HUES48 (cell line): ENCODE measurements at regions not wholly inside any gene's neighbourhood (a gene's known extent, or its start where the extent isn't known, plus 50 kb on each side); places are given as distances from the start of the nearest gene placed in this dataset.
"Not testable (repeated sequence)": the region's sequence is repeated elsewhere in the genome, so short reads cannot be mapped to it uniquely, and the experiment has no call there.

Source experiments
- H3K27ac ChIP-seq: one replicate; pipeline ENCODE4 v1.7.0; 2013; ENCODE audit warnings: low read depth, low read length, inconsistent platforms
- H3K27me3 ChIP-seq: 2 replicates; pipeline ENCODE4 v1.6.1; 2013; ENCODE audit warnings: mild to moderate bottlenecking, low read length; ENCODE audit not compliant: control insufficient read depth, insufficient read depth
- H3K36me3 ChIP-seq: 2 replicates; pipeline ENCODE4 v1.6.1; 2013; ENCODE audit warnings: low read length; ENCODE audit not compliant: control insufficient read depth, insufficient read depth
- H3K4me1 ChIP-seq: 2 replicates; pipeline ENCODE4 v1.6.1; 2013; ENCODE audit warnings: mild to moderate bottlenecking, low read length; ENCODE audit not compliant: control insufficient read depth, insufficient read depth
- H3K4me3 ChIP-seq: 2 replicates; pipeline ENCODE4 v1.5.1; 2013; ENCODE audit warnings: mild to moderate bottlenecking, low read depth, low read length
- H3K9ac ChIP-seq: 2 replicates; pipeline ENCODE4 v1.6.1; 2013; ENCODE audit warnings: mild to moderate bottlenecking, low read depth, low read length, moderate library complexity
- H3K9me3 ChIP-seq: 2 replicates; pipeline ENCODE4 v1.6.1; 2013; ENCODE audit warnings: low read length; ENCODE audit not compliant: control insufficient read depth, insufficient read depth

DNA sequence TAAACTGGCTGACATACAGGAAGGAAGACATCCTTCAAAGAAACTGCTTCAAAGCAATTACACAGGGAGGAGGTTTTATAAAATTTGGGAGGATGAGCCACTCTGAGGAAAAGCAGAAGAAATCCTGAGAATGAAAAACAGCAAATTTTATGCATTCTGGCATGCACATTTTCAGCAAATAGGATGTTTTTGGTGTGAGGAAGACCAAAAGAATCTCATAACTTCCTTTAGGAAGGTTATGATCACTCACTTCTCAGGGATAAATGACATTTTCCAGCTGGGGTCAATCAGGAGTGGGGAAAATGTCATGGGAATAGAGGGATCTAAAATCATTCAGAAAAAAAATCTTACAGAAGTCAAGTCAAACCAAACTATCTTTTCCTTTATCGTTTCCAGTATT, 371.7 kb upstream of the CNTN6 start:
- no peak overlapping the region for H3K9ac ChIP-seq
- 0 out of 2 replicates have a peak, but pooled peaks cover 3% of the 10 kb centered on the region for H3K4me1 ChIP-seq
- no peaks in the 10 kb centered on the region for H3K36me3 ChIP-seq
- no peak overlapping the region for H3K27ac ChIP-seq
- no peak overlapping the region for H3K4me3 ChIP-seq
- no peaks in the 10 kb centered on the region for H3K9me3 ChIP-seq
- H3K27me3 ChIP-seq = no peaks in the 10 kb centered on the region

- Histone ChIP-seq H3K36me3 (no peaks in the 10 kb centered on the region), H3K9me3 (no peaks in the 10 kb centered on the region), H3K9ac (no peak overlapping the region), H3K4me1 (no peaks in the 10 kb centered on the region), H3K27me3 (no peaks in the 10 kb centered on the region), H3K4me3 (no peak overlapping the region), H3K27ac (no peak overlapping the region)
These were observed 360.4 kb upstream of the CNTN6 start for GRCh38 chr3:732326-732928.

- Histone ChIP-seq H3K4me1 (no peaks in the 10 kb centered on the region), H3K27ac (no peak overlapping the region), H3K9me3 (no peaks in the 10 kb centered on the region), H3K27me3 (no peaks in the 10 kb centered on the region), H3K4me3 (no peak overlapping the region), H3K9ac (no peak overlapping the region), H3K36me3 (no peaks in the 10 kb centered on the region)
These were observed 359.5 kb upstream of the CNTN6 start for GRCh38 chr3:733313-733712.

DNA sequence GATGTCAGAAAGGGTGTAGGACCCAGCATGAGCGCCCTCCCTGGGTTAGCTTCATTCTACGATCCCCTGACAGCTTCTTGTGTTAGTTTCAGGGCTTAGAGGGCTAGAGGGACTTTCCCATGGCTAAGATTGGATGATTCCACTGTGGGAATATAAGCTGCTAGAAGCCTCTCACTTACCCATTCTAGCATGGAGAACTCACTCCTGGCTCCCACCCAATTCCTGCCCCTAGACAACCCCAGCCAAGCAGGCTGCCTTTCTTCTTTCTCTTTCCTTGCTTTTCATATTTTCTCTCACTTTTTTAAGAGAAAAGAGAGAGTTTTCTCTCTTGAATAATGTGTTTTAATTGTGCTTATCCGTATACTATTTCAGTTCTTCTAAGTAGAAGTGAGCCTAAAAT, 335.1 kb upstream of the CNTN6 start:
- H3K9ac ChIP-seq = no peak overlapping the region
- H3K36me3 ChIP-seq = no peaks in the 10 kb centered on the region
- no peak overlapping the region for H3K4me3 ChIP-seq
- no peaks in the 10 kb centered on the region for H3K27me3 ChIP-seq
- no peaks in the 10 kb centered on the region for H3K9me3 ChIP-seq
- no peak overlapping the region for H3K27ac ChIP-seq
- H3K4me1 ChIP-seq = no peaks in the 10 kb centered on the region

DNA sequence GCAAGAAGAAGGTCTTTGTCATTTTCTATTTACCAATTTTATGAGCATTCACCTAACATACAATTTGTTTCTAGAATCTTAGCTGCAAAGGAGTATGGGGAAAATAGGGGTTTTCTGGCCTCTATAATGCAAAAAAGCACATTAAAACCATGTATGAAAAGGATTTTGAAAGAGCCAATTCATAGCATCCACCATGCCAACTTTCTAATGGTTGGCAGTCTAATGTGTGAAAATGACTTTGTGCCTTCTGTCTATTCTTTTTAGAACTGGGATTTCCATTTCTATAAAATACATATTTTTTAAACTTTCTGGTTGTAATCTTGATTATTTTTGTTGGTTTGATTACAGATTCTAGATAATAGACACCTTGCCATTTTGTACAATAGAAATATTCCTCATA, 333.7 kb upstream of the CNTN6 start:
- Histone ChIP-seq H3K27ac (no peak overlapping the region), H3K27me3 (no peaks in the 10 kb centered on the region), H3K36me3 (no peaks in the 10 kb centered on the region), H3K9ac (no peak overlapping the region), H3K9me3 (no peaks in the 10 kb centered on the region), H3K4me3 (no peak overlapping the region), H3K4me1 (no peaks in the 10 kb centered on the region)

GRCh38 chr3:773433-773832, 319.4 kb upstream of the CNTN6 start:
- not testable (repeated sequence) for H3K9ac ChIP-seq, H3K27me3 ChIP-seq, H3K9me3 ChIP-seq, H3K36me3 ChIP-seq, H3K27ac ChIP-seq, H3K4me3 ChIP-seq, H3K4me1 ChIP-seq

DNA sequence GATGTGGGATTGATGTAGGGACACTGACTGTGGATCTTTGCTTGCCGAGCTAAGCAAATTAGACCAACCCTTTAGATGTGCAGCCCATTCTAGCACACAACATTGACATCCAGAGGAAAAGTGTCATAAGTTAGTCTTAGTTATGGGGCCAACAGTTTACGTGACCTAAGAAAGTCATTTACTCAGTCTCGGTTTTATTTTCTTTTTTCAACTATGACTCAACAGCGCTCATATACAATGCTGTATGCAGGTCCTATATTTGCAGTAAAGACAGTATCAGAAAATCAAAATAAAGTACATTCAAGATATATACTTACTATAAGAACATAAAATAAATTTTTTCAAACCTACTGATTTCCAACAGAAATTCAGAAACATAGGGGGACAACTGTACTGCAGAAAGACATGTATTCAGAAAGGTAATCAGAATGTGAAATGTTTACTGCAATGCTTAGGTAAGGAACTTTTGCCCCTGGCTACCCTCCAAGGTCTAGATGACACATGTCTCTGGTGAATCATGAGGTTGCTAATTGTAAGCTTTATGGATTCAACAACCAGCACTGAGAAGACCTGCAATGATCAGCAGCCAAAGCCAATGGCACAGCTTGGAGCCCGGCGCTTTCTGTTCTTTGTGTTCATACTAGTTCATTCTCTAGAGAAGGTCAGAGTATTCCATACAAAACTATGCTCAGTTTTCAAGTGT, 317.5 kb upstream of the CNTN6 start:
- no peaks in the 10 kb centered on the region for H3K36me3 ChIP-seq
- no peak overlapping the region for H3K9ac ChIP-seq
- H3K4me3 ChIP-seq = no peak overlapping the region
- H3K27me3 ChIP-seq = no peaks in the 10 kb centered on the region
- no peaks in the 10 kb centered on the region for H3K4me1 ChIP-seq
- no peaks in the 10 kb centered on the region for H3K9me3 ChIP-seq
- no peak overlapping the region for H3K27ac ChIP-seq

DNA sequence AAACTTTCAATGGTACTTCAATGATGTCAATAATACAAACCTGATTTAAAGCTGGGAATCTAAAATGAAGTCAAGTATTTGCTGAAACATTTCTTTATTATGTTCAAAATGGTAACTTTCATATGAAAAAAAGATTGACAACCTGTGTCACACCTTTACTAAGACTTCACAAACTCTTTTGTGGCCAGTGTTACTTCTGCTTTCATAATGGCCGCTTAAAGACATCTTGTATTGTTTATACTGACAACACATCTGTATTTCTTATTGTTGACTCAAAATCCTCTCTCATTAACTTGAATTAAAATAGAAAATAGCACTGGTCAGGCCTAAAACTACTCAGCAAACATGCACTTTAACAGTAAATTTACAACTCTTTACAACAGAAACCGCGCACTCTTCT, 312.3 kb upstream of the CNTN6 start:
- Histone ChIP-seq H3K27me3 (no peaks in the 10 kb centered on the region), H3K36me3 (no peaks in the 10 kb centered on the region), H3K27ac (no peak overlapping the region), H3K9me3 (no peaks in the 10 kb centered on the region), H3K4me3 (no peak overlapping the region), H3K9ac (no peak overlapping the region), H3K4me1 (no peaks in the 10 kb centered on the region)

DNA sequence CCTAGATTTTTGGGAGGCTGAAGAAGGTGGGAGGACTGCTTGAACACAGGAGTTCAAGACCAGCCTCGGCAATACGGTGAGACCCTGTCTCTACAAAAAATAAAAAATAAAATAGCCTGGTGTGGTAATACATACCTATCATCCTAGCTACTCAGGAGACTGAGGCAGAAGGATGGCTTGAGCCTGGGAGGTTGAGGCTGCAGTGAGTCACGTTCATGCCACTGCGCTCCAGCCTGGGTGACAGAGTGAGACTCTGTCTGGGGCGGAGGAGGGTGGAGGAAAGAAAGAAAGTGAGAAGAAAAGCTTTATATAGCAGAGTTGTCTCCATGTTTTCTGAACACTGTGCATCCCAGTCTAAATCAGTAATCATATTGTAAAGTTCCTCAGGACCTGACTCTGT, 301.4 kb upstream of the CNTN6 start:
- Histone ChIP-seq H3K36me3 (no peaks in the 10 kb centered on the region), H3K9me3 (no peaks in the 10 kb centered on the region), H3K27me3 (no peaks in the 10 kb centered on the region), H3K4me3 (no peak overlapping the region), H3K9ac (no peak overlapping the region), H3K27ac (no peak overlapping the region), H3K4me1 (no peaks in the 10 kb centered on the region)

DNA sequence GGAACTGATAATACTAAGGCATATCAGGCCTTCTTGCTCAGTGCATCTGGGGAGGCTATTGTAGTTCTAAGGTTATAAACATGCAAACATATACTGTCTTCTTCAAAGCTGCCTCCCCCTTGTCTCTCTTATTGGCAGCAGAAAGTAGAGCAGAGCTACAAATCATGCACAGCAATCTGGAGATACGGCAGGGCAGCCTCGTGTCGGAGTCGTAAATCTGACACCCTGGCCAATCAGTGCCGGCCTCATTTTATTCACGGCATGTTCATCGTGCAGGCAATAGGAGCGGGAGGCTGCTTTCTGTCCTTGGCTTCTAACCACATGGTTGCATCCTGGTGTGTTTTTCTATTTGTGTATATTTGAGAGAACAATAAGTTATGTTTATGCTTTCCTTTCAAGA, 300.2 kb upstream of the CNTN6 start:
- Histone ChIP-seq H3K4me1 (no peaks in the 10 kb centered on the region), H3K27ac (no peak overlapping the region), H3K9me3 (no peaks in the 10 kb centered on the region), H3K36me3 (no peaks in the 10 kb centered on the region), H3K9ac (no peak overlapping the region), H3K27me3 (no peaks in the 10 kb centered on the region), H3K4me3 (no peak overlapping the region)

- Histone ChIP-seq H3K27me3 (no peaks in the 10 kb centered on the region), H3K4me3 (no peak overlapping the region), H3K9ac (no peak overlapping the region), H3K27ac (no peak overlapping the region), H3K4me1 (peaks cover 5% of the 10 kb centered on the region; the same call in 1 of the 2 replicates), H3K36me3 (no peaks in the 10 kb centered on the region), H3K9me3 (peaks cover 5% of the 10 kb centered on the region)
These were observed 288.6 kb upstream of the CNTN6 start for GRCh38 chr3:804211-804610.
